Activated B cell treated with CpG ODN at 0.5 μM for 24 hours (primary cell): ENCODE measurements at regions not wholly inside any gene's neighbourhood (a gene's known extent, or its start where the extent isn't known, plus 50 kb on each side); places are given as distances from the start of the nearest gene placed in this dataset.
"Not testable (repeated sequence)": the region's sequence is repeated elsewhere in the genome, so short reads cannot be mapped to it uniquely, and the experiment has no call there.

Experiments used
- ATAC-seq: fragments of 200-7000 bp; cut with Tn5 transposase; one replicate; pipeline ENCODE4 v1.10.0; 2021; ENCODE audit warnings: low read depth, mild to moderate bottlenecking, moderate library complexity
- CTCF ChIA-PET: fragments of 350-600 bp; sonication (Branson Sonifier 250); formaldehyde crosslinking; loops from one replicate; lab custom pipeline; 2021; ENCODE audit warnings: antibody characterized with exemption; lab: Charles Lee
- POLR2A ChIA-PET: fragments of 350-600 bp; sonication (Branson Sonifier 250); formaldehyde crosslinking; loops from one replicate; lab custom pipeline; 2021; ENCODE audit warnings: antibody characterized with exemption; lab: Charles Lee
- DNase-seq: peaks from one replicate; pipeline ENCODE4 v3.0.0; 2022
- H3K27ac Mint-ChIP-seq: one replicate; pipeline ENCODE4 v1.8.0; 2020; ENCODE audit warnings: mixed read lengths
- H3K27me3 Mint-ChIP-seq: one replicate; pipeline ENCODE4 v1.8.0; 2021; ENCODE audit warnings: mixed read lengths
- H3K36me3 Mint-ChIP-seq: one replicate; pipeline ENCODE4 v1.8.0; 2021; ENCODE audit warnings: low read depth, mixed read lengths
- H3K4me1 Mint-ChIP-seq: one replicate; pipeline ENCODE4 v1.8.0; 2021; ENCODE audit warnings: mixed read lengths
- H3K4me3 Mint-ChIP-seq: one replicate; pipeline ENCODE4 v1.8.0; 2020; ENCODE audit warnings: mild to moderate bottlenecking, mixed read lengths
- H3K9me3 Mint-ChIP-seq: one replicate; pipeline ENCODE4 v1.8.0; 2020; ENCODE audit warnings: mixed read lengths
- CTCF ChIP-seq: fragments of 200-600 bp; IDR thresholded peaks from one replicate; pipeline ENCODE4 v1.8.0; 2022; ENCODE audit warnings: antibody characterized with exemption, mild to moderate bottlenecking
- intact Hi-C: fragments of 100-400 bp; cut with micrococcal nuclease; formaldehyde crosslinking; loops from one replicate; pipeline ENCODE4 v1.15.1; 2024

GRCh38 chr21:25490742-25491141 is 116.5 kb downstream of the MRPL39 start:
- Mint-ChIP-seq H3K27me3 (no peaks in the 10 kb centered on the region), H3K36me3 (no peaks in the 10 kb centered on the region), H3K27ac (peak overlapping the region; percentile 70), H3K4me1 (peaks cover 75% of the 10 kb centered on the region), H3K4me3 (no peak overlapping the region), H3K9me3 (peaks cover 2% of the 10 kb centered on the region)
- TF ChIP-seq CTCF, result no peak
- POLR2A ChIA-PET, result interaction anchor here (0.7 to 1.7 kb wide), 4 partner anchors 10 to 244 kb away, joined by 3 to 10 read pairs (median 4); partner anchors contain the start of genes ATP5PF and GABPA
- no peak for ATAC-seq
- CTCF ChIA-PET, result interaction anchor here (1.2 to 1.8 kb wide), 2 partner anchors 71 to 77 kb away, joined by 5 read pairs; no protein-coding TSS in a partner anchor
- no peak for DNase-seq
- intact Hi-C loops, result no loop called here

GRCh38 chr21:25489673-25490072 is 117.6 kb downstream of the MRPL39 start:
- Mint-ChIP-seq H3K9me3 (peaks cover 2% of the 10 kb centered on the region), H3K4me1 (peaks cover 79% of the 10 kb centered on the region), H3K36me3 (no peaks in the 10 kb centered on the region), H3K27ac (no peak overlapping the region), H3K4me3 (no peak overlapping the region), H3K27me3 (no peaks in the 10 kb centered on the region)
- ChIA-PET POLR2A (interaction anchor here (0.6 to 3.9 kb wide), 7 partner anchors 12 to 83 kb away, joined by 3 to 30 read pairs (median 5); no protein-coding TSS in a partner anchor), CTCF (interaction anchor here (0.9 to 1.8 kb wide), 3 partner anchors 70 to 78 kb away, joined by 3 to 5 read pairs (median 5); no protein-coding TSS in a partner anchor)
- no peak for TF ChIP-seq CTCF
- no peak for DNase-seq
- intact Hi-C loops, result loop anchor here (10.0 kb wide), 1 partner anchor 305 kb away; no protein-coding TSS in a partner anchor
- no peak for ATAC-seq

- Mint-ChIP-seq H3K27ac (peak overlapping the region; percentile 90), H3K4me1 (peaks cover 73% of the 10 kb centered on the region)
Measured at GRCh38 chr21:25487046-25487594, 120.2 kb downstream of the MRPL39 start.

GRCh38 chr21:25485914-25486313 is 121.4 kb downstream of the MRPL39 start:
- H3K27ac Mint-ChIP-seq, result peak overlapping the region; percentile 51
- TF ChIP-seq CTCF, result no peak
- ATAC-seq (no peak), DNase-seq (no peak)
- CTCF ChIA-PET, result no interaction called here
- peak overlapping the region; percentile 13 for H3K4me3 Mint-ChIP-seq
- H3K4me1 Mint-ChIP-seq, result peaks cover 63% of the 10 kb centered on the region
- H3K9me3 Mint-ChIP-seq, result peaks cover 18% of the 10 kb centered on the region
- POLR2A ChIA-PET, result interaction anchor here (1.0 to 4.0 kb wide), 4 partner anchors 57 to 79 kb away, joined by 3 to 30 read pairs (median 20); no protein-coding TSS in a partner anchor
- intact Hi-C loops, result loop anchor here (2.0 to 10.0 kb wide), 3 partner anchors 15 to 301 kb away; no protein-coding TSS in a partner anchor
- peaks cover 2% of the 10 kb centered on the region for H3K36me3 Mint-ChIP-seq
- H3K27me3 Mint-ChIP-seq, result no peaks in the 10 kb centered on the region

More at GRCh38 chr21:25487046-25487594, 120.2 kb downstream of the MRPL39 start:
- Mint-ChIP-seq H3K27me3 (no peaks in the 10 kb centered on the region), H3K9me3 (peaks cover 7% of the 10 kb centered on the region), H3K36me3 (no peaks in the 10 kb centered on the region), H3K4me3 (peak overlapping the region; percentile 49)
- POLR2A ChIA-PET, result interaction anchor here (0.6 to 4.0 kb wide), 14 partner anchors 15 to 401 kb away, joined by 3 to 30 read pairs (median 6); no protein-coding TSS in a partner anchor
- DNase-seq (no peak), ATAC-seq (peak; percentile 85)
- TF ChIP-seq CTCF, result no peak
- intact Hi-C loops, result loop anchor here (1.0 to 10.0 kb wide), 9 partner anchors 15 to 302 kb away; no protein-coding TSS in a partner anchor
- CTCF ChIA-PET, result interaction anchor here (0.7 to 1.5 kb wide), 2 partner anchors 19 to 20 kb away, joined by 3 to 6 read pairs; no protein-coding TSS in a partner anchor

- Mint-ChIP-seq H3K27ac (no peak overlapping the region), H3K27me3 (no peaks in the 10 kb centered on the region), H3K9me3 (peaks cover 10% of the 10 kb centered on the region), H3K4me1 (peaks cover 17% of the 10 kb centered on the region), H3K36me3 (peaks cover 2% of the 10 kb centered on the region), H3K4me3 (no peak overlapping the region)
- POLR2A ChIA-PET, result no interaction called here
- no peak for DNase-seq
- intact Hi-C loops, result no loop called here
- no peak for TF ChIP-seq CTCF
- CTCF ChIA-PET, result no interaction called here
- no peak for ATAC-seq
Measured at GRCh38 chr21:25467896-25468295, 139.4 kb downstream of the MRPL39 start.

GRCh38 chr21:25467071-25467470 is 140.2 kb downstream of the MRPL39 start:
- CTCF ChIA-PET, result interaction anchor here (1.0 kb wide), 1 partner anchor 44 kb away, joined by 3 read pairs; no protein-coding TSS in a partner anchor
- H3K4me3 Mint-ChIP-seq, intact Hi-C loops, H3K27me3 Mint-ChIP-seq, H3K9me3 Mint-ChIP-seq, DNase-seq, H3K36me3 Mint-ChIP-seq, H3K27ac Mint-ChIP-seq, ATAC-seq: not testable (repeated sequence)
- H3K4me1 Mint-ChIP-seq, result peaks cover 22% of the 10 kb centered on the region
- POLR2A ChIA-PET, result interaction anchor here (0.5 to 1.3 kb wide), 2 partner anchors 42 to 276 kb away, joined by 3 read pairs; no protein-coding TSS in a partner anchor
